ENCODE measurements at regions not wholly inside any gene's neighbourhood (a gene's known extent, or its start where the extent isn't known, plus 50 kb on each side); places are given as distances from the start of the nearest gene placed in this dataset.

- TF ChIP-seq POLR2A (IDR thresholded peaks at IDR 0.05; ENCODE audit: low read length): no peak
- no peak for TF ChIP-seq GATA1 (IDR thresholded peaks at IDR 0.05; ENCODE audit: low read depth, low read length)
Observed at GRCh38 chr5:68459093-68459809, 243.7 kb downstream of the PIK3R1 start.
